Neuronal stem cell (in vitro differentiated cells): ENCODE measurements at regions not wholly inside any gene's neighbourhood (a gene's known extent, or its start where the extent isn't known, plus 50 kb on each side); places are given as distances from the start of the nearest gene placed in this dataset.
"Not testable (repeated sequence)": the region's sequence is repeated elsewhere in the genome, so short reads cannot be mapped to it uniquely, and the experiment has no call there.

Source experiments
- DNase-seq: peaks from one replicate; pipeline ENCODE4 v3.0.0-alpha.2; 2013; ENCODE audit warnings: low spot score
- H2AFZ ChIP-seq: one replicate; pipeline ENCODE4 v1.6.1; 2013; ENCODE audit warnings: mild to moderate bottlenecking, low read length, inconsistent platforms
- H2AK5ac ChIP-seq: 2 replicates; pipeline ENCODE4 v1.6.1; 2013; ENCODE audit warnings: low read depth, mild to moderate bottlenecking, inconsistent platforms, low read length, moderate library complexity, mixed read lengths
- H2BK120ac ChIP-seq: 2 replicates; pipeline ENCODE4 v1.6.1; 2013; ENCODE audit warnings: low read depth, mild to moderate bottlenecking, inconsistent platforms, low read length, moderate library complexity, mixed read lengths
- H2BK12ac ChIP-seq: one replicate; pipeline ENCODE4 v1.6.1; 2013; ENCODE audit warnings: low read length, inconsistent platforms
- H2BK15ac ChIP-seq: 2 replicates; pipeline ENCODE4 v1.6.1; 2013; ENCODE audit warnings: mild to moderate bottlenecking, low read length, inconsistent platforms, mixed read lengths
- H2BK5ac ChIP-seq: one replicate; pipeline ENCODE4 v1.6.1; 2013; ENCODE audit warnings: inconsistent platforms, mild to moderate bottlenecking, low read length, moderate library complexity
- H3K14ac ChIP-seq: one replicate; pipeline ENCODE4 v1.6.1; 2013; ENCODE audit warnings: low read length, inconsistent platforms
- H3K18ac ChIP-seq: 2 replicates; pipeline ENCODE4 v1.6.1; 2013; ENCODE audit warnings: low read length, inconsistent platforms
- H3K23ac ChIP-seq: 2 replicates; pipeline ENCODE4 v1.6.1; 2013; ENCODE audit warnings: low read depth, mild to moderate bottlenecking, mixed read lengths, low read length, inconsistent platforms; ENCODE audit not compliant: poor library complexity
- H3K27ac ChIP-seq: replicated peaks from 3 replicates; pipeline ENCODE4 v1.5.1; 2013; ENCODE audit warnings: low read length, inconsistent platforms
- H3K27me3 ChIP-seq, 3 experiments: 2 replicates each; pipeline ENCODE4 v1.6.1; 2013; ENCODE audit warnings: low read length in 3 of 3, mild to moderate bottlenecking in 2 of 3, inconsistent platforms in 1 of 3, low read depth in 1 of 3, mixed read lengths in 1 of 3, moderate library complexity in 1 of 3; ENCODE audit not compliant: control insufficient read depth in 3 of 3, insufficient read depth in 3 of 3
- H3K36me3 ChIP-seq, 2 donors: replicated peaks in 1 of 2; 2 replicates each; pipeline ENCODE4 v1.6.1; 2013; ENCODE audit warnings: low read length in 2 of 2; ENCODE audit not compliant: control insufficient read depth in 2 of 2, insufficient read depth in 2 of 2
- H3K4ac ChIP-seq: 2 replicates; pipeline ENCODE4 v1.6.1; 2013; ENCODE audit warnings: inconsistent platforms, mild to moderate bottlenecking, low read length, moderate library complexity
- H3K4me1 ChIP-seq, 2 donors: 1 replicate in 1 of 2; 2 replicates in 1 of 2; pipeline ENCODE4 v1.6.1; 2013; ENCODE audit warnings: low read length in 2 of 2, low read depth in 1 of 2; ENCODE audit not compliant: control insufficient read depth in 2 of 2, insufficient read depth in 1 of 2
- H3K4me2 ChIP-seq: one replicate; pipeline ENCODE4 v1.6.1; 2013; ENCODE audit warnings: mild to moderate bottlenecking, low read length, inconsistent platforms; ENCODE audit not compliant: insufficient read depth, poor library complexity, severe bottlenecking
- H3K4me3 ChIP-seq, 2 donors: 2 replicates each; pipeline ENCODE4 v1.5.1; 2013; ENCODE audit warnings: low read length in 2 of 2, mild to moderate bottlenecking in 2 of 2, inconsistent platforms in 1 of 2, moderate library complexity in 1 of 2
- H3K79me1 ChIP-seq: one replicate; pipeline ENCODE4 v1.6.1; 2013; ENCODE audit warnings: low read depth, mild to moderate bottlenecking, inconsistent platforms, low read length, moderate library complexity
- H3K9ac ChIP-seq: one replicate; pipeline ENCODE4 v1.6.1; 2013; ENCODE audit warnings: mild to moderate bottlenecking, low read depth, low read length, inconsistent platforms; ENCODE audit not compliant: poor library complexity
- H3K9me3 ChIP-seq, 2 donors: replicated peaks in 1 of 2; 2 replicates each; pipeline versions ENCODE3 to v1.6.1; 2013; ENCODE audit warnings: low read length in 2 of 2, mild to moderate bottlenecking in 2 of 2, inconsistent platforms in 1 of 2, low read depth in 1 of 2, mixed read lengths in 1 of 2, moderate library complexity in 1 of 2; ENCODE audit not compliant: control insufficient read depth in 2 of 2, insufficient read depth in 1 of 2
- H4K8ac ChIP-seq: one replicate; pipeline ENCODE4 v1.6.1; 2013; ENCODE audit warnings: low read depth, mild to moderate bottlenecking, inconsistent platforms, low read length, moderate library complexity
- H4K91ac ChIP-seq: one replicate; pipeline ENCODE4 v1.6.1; 2013; ENCODE audit warnings: low read length, low read depth, mild to moderate bottlenecking, inconsistent platforms; ENCODE audit not compliant: poor library complexity
- WGBS, 2 donors: extraction: QIAGEN DNeasy Blood & Tissue Kit; methylation state at CpG; one replicate each; pipeline ENCODE4 v1.1.7; 2013; ENCODE audit warnings: missing lambda C conversion rate in 2 of 2, mixed read lengths in 1 of 2; ENCODE audit not compliant: insufficient read length in 2 of 2, insufficient replicate concordance in 1 of 2; ENCODE audit errors: extremely low coverage in 2 of 2; 5-methylcytosine and 5-hydroxymethylcytosine counted together

- no peaks in the 10 kb centered on the region for H3K4me1 ChIP-seq
- H3K9me3 ChIP-seq: no peaks in the 10 kb centered on the region
- H3K4ac ChIP-seq: no peak overlapping the region
- H3K79me1 ChIP-seq: no peaks in the 10 kb centered on the region
- H3K27ac ChIP-seq: no peak overlapping the region
- H3K27me3 ChIP-seq: no peaks in the 10 kb centered on the region
- no CpG with 5 or more reads among the region's 3 CpGs for WGBS, 2 donors
- H3K36me3 ChIP-seq: no peaks in the 10 kb centered on the region
- no peak overlapping the region for H3K14ac ChIP-seq
- H3K9ac ChIP-seq: no peak overlapping the region
- no peak overlapping the region for H4K91ac ChIP-seq
- no peak overlapping the region for H3K4me3 ChIP-seq
- H2BK12ac ChIP-seq: no peak overlapping the region
- no peak overlapping the region for H3K18ac ChIP-seq
- no peak overlapping the region for H3K4me2 ChIP-seq
- H2AK5ac ChIP-seq: no peak overlapping the region
- H2BK120ac ChIP-seq: no peak overlapping the region
- no peak overlapping the region for H2BK5ac ChIP-seq
- H4K8ac ChIP-seq: no peak overlapping the region
- H3K23ac ChIP-seq: no peak overlapping the region
- H2AFZ ChIP-seq: no peak overlapping the region
- DNase-seq: no peak
- H2BK15ac ChIP-seq: no peak overlapping the region
These were observed 238.3 kb downstream of the MEF2C start for GRCh38 chr5:88644676-88645075.

- Histone ChIP-seq H3K23ac (no peak overlapping the region), H3K4me1 (no peaks in the 10 kb centered on the region), H3K4me3 (no peak overlapping the region), H3K4me2 (no peak overlapping the region), H3K9ac (no peak overlapping the region), H3K9me3 (no peaks in the 10 kb centered on the region), H3K36me3 (no peaks in the 10 kb centered on the region), H3K18ac (no peak overlapping the region), H3K27me3 (no peaks in the 10 kb centered on the region), H2BK15ac (no peak overlapping the region), H2BK12ac (no peak overlapping the region), H4K8ac (no peak overlapping the region), H2AK5ac (no peak overlapping the region), H2AFZ (no peak overlapping the region), H2BK120ac (no peak overlapping the region), H3K27ac (no peak overlapping the region), H3K4ac (no peak overlapping the region), H3K14ac (no peak overlapping the region), H4K91ac (no peak overlapping the region), H3K79me1 (no peaks in the 10 kb centered on the region), H2BK5ac (no peak overlapping the region)
- DNase-seq: no peak
These were observed 239.7 kb downstream of the MEF2C start for GRCh38 chr5:88643315-88643714.

- no peaks in the 10 kb centered on the region for H3K36me3 ChIP-seq
- H2BK12ac ChIP-seq: no peak overlapping the region
- no CpG with 5 or more reads among the region's 2 CpGs for WGBS, 2 donors
- H3K4me2 ChIP-seq: no peak overlapping the region
- no peak overlapping the region for H3K27ac ChIP-seq
- no peak overlapping the region for H2AK5ac ChIP-seq
- no peaks in the 10 kb centered on the region for H3K27me3 ChIP-seq
- no peak for DNase-seq
- H3K9me3 ChIP-seq: no peaks in the 10 kb centered on the region
- no peak overlapping the region for H4K8ac ChIP-seq
- H3K14ac ChIP-seq: no peak overlapping the region
- no peak overlapping the region for H2BK120ac ChIP-seq
- no peak overlapping the region for H2BK15ac ChIP-seq
- no peak overlapping the region for H3K18ac ChIP-seq
- H3K23ac ChIP-seq: no peak overlapping the region
- H2AFZ ChIP-seq: no peak overlapping the region
- H3K4ac ChIP-seq: no peak overlapping the region
- H2BK5ac ChIP-seq: no peak overlapping the region
- no peak overlapping the region for H4K91ac ChIP-seq
- H3K9ac ChIP-seq: no peak overlapping the region
- no peaks in the 10 kb centered on the region for H3K4me1 ChIP-seq
- no peak overlapping the region for H3K4me3 ChIP-seq
- no peaks in the 10 kb centered on the region for H3K79me1 ChIP-seq
These were observed 249.0 kb downstream of the MEF2C start for GRCh38 chr5:88634014-88634413.

GRCh38 chr5:88622890-88623289 is 260.1 kb downstream of the MEF2C start:
- not testable (repeated sequence) for H3K9ac ChIP-seq, H3K23ac ChIP-seq, H3K79me1 ChIP-seq, H2BK12ac ChIP-seq, H2BK5ac ChIP-seq, H4K8ac ChIP-seq, H3K18ac ChIP-seq, H2AK5ac ChIP-seq, H3K4me3 ChIP-seq, H2BK15ac ChIP-seq, H3K4ac ChIP-seq, DNase-seq, H3K27ac ChIP-seq, H2AFZ ChIP-seq, H3K9me3 ChIP-seq, H3K36me3 ChIP-seq, H3K14ac ChIP-seq, H3K4me1 ChIP-seq, H3K4me2 ChIP-seq, H3K27me3 ChIP-seq, H4K91ac ChIP-seq, H2BK120ac ChIP-seq
- no CpG with 5 or more reads among the region's 5 CpGs for WGBS, 2 donors
